Epithelial cell of prostate (primary cell): ENCODE measurements at regions not wholly inside any gene's neighbourhood (a gene's known extent, or its start where the extent isn't known, plus 50 kb on each side); places are given as distances from the start of the nearest gene placed in this dataset.

Source experiments
- DNase-seq: peaks from one replicate; pipeline ENCODE4 v3.0.0-alpha.2; 2011; ENCODE audit warnings: low read depth, low spot score
- H3K27ac ChIP-seq: fragments of 450-650 bp; 2 replicates; pipeline ENCODE4 v1.5.1; 2017; ENCODE audit warnings: mild to moderate bottlenecking

- H3K27ac ChIP-seq, result no peak overlapping the region
- DNase-seq, result no peak
These were observed 56.0 kb upstream of the ESX1 start for GRCh38 chrX:104310657-104311254.

GRCh38 chrX:104310090-104310489 lies 55.4 kb upstream of the ESX1 start:
- DNase-seq, result no peak
- H3K27ac ChIP-seq, result no peak overlapping the region

- DNase-seq, result no peak
- no peak overlapping the region for H3K27ac ChIP-seq
These were observed 54.4 kb upstream of the ESX1 start for GRCh38 chrX:104309169-104309568.

GRCh38 chrX:104307341-104307740 lies 52.6 kb upstream of the ESX1 start:
- H3K27ac ChIP-seq, result no peak overlapping the region
- DNase-seq, result no peak

GRCh38 chrX:104306180-104306579 lies 51.4 kb upstream of the ESX1 start:
- no peak overlapping the region for H3K27ac ChIP-seq
- DNase-seq, result no peak
